HEK293T (cell line): ENCODE measurements at regions not wholly inside any gene's neighbourhood (a gene's known extent, or its start where the extent isn't known, plus 50 kb on each side); places are given as distances from the start of the nearest gene placed in this dataset.

Experiments used
- CTCF ChIA-PET: fragments of 350-600 bp; formaldehyde crosslinking; extraction: SDS; loops from one replicate; lab custom pipeline; 2021; ENCODE audit warnings: antibody characterized with exemption, inconsistent platforms; lab: Yijun Ruan, JAX
- POLR2A ChIA-PET: fragments of 350-600 bp; formaldehyde crosslinking; extraction: SDS; loops from one replicate; lab custom pipeline; 2020; ENCODE audit warnings: antibody characterized with exemption, inconsistent platforms; lab: Yijun Ruan, JAX
- DNase-seq: peaks from one replicate; pipeline ENCODE4 v3.0.0; 2012; ENCODE audit warnings: mixed read lengths; ENCODE audit errors: extremely low spot score
- ARNT ChIP-seq: fragments of 450-650 bp; IDR thresholded peaks from 2 replicates; pipeline ENCODE4 v1.6.1; 2017; ENCODE audit warnings: mild to moderate bottlenecking
- BHLHE40 ChIP-seq: fragments of 450-650 bp; IDR thresholded peaks from 2 replicates; pipeline ENCODE4 v1.6.1; 2016; ENCODE audit warnings: mild to moderate bottlenecking, moderate library complexity, borderline replicate concordance
- CTBP1 ChIP-seq: fragments of 450-650 bp; IDR thresholded peaks from 2 replicates; pipeline ENCODE4 v1.6.1; 2016; ENCODE audit warnings: borderline replicate concordance
- ELF4 ChIP-seq: fragments of 450-650 bp; IDR thresholded peaks from 2 replicates; pipeline ENCODE4 v1.6.1; 2017; ENCODE audit warnings: antibody characterized with exemption
- FOXA1 ChIP-seq: fragments of 450-650 bp; IDR thresholded peaks from 2 replicates; pipeline ENCODE4 v1.6.1; 2016; ENCODE audit warnings: mild to moderate bottlenecking
- FOXK2 ChIP-seq: fragments of 450-650 bp; IDR thresholded peaks from 2 replicates; pipeline ENCODE4 v1.6.1; 2016; ENCODE audit warnings: mild to moderate bottlenecking
- FOXM1 ChIP-seq: fragments of 450-650 bp; IDR thresholded peaks from 2 replicates; pipeline ENCODE4 v1.6.1; 2017; ENCODE audit warnings: mild to moderate bottlenecking, borderline replicate concordance
- HDGF ChIP-seq: fragments of 450-650 bp; IDR thresholded peaks from 2 replicates; pipeline ENCODE4 v1.6.1; 2017; ENCODE audit warnings: antibody characterized with exemption, borderline replicate concordance
- L3MBTL2 ChIP-seq: fragments of 450-650 bp; conservative IDR thresholded peaks from 2 replicates; pipeline ENCODE4 v1.6.1; 2016; ENCODE audit warnings: mild to moderate bottlenecking
- LEF1 ChIP-seq: fragments of 450-650 bp; IDR thresholded peaks from 2 replicates; pipeline ENCODE4 v1.6.1; 2017; ENCODE audit warnings: mild to moderate bottlenecking, borderline replicate concordance
- NFRKB ChIP-seq: fragments of 450-650 bp; IDR thresholded peaks from 2 replicates; pipeline ENCODE4 v1.6.1; 2016; ENCODE audit warnings: mild to moderate bottlenecking, moderate library complexity
- PKNOX1 ChIP-seq: fragments of 450-650 bp; IDR thresholded peaks from 2 replicates; pipeline ENCODE4 v1.6.1; 2016
- SP1 ChIP-seq: fragments of 450-650 bp; IDR thresholded peaks from 2 replicates; pipeline ENCODE4 v1.6.1; 2017
- SUZ12 ChIP-seq: fragments of 450-650 bp; IDR thresholded peaks from 2 replicates; pipeline ENCODE4 v1.6.1; 2016; ENCODE audit warnings: mild to moderate bottlenecking
- TARDBP ChIP-seq: fragments of 450-650 bp; IDR thresholded peaks from 2 replicates; pipeline ENCODE4 v1.6.1; 2016
- ZNF384 ChIP-seq: fragments of 450-650 bp; IDR thresholded peaks from 2 replicates; pipeline ENCODE4 v1.6.1; 2016

GRCh38 chr5:30325795-30326194 is 867.7 kb upstream of the CDH6 start:
- CTCF ChIA-PET = no interaction called here
- no peak for DNase-seq
- TF ChIP-seq SUZ12 (no peak), SP1 (no peak), FOXM1 (no peak), ARNT (no peak), PKNOX1 (no peak), CTBP1 (no peak), BHLHE40 (no peak), LEF1 (no peak), ELF4 (no peak), L3MBTL2 (no peak), TARDBP (no peak), ZNF384 (no peak), HDGF (no peak), NFRKB (no peak)
- POLR2A ChIA-PET = no interaction called here

- ChIA-PET POLR2A (no interaction called here), CTCF (no interaction called here)
- TF ChIP-seq PKNOX1 (no peak), BHLHE40 (no peak), CTBP1 (no peak), ARNT (no peak), SP1 (no peak), FOXK2 (no peak), SUZ12 (no peak)
- no peak for DNase-seq
Measured at GRCh38 chr5:30324083-30324482, 869.4 kb upstream of the CDH6 start.

- ChIA-PET POLR2A (no interaction called here), CTCF (no interaction called here)
- TF ChIP-seq SUZ12 (no peak), FOXA1 (no peak), LEF1 (no peak), TARDBP (no peak), PKNOX1 (no peak)
- no peak for DNase-seq
Measured at GRCh38 chr5:30287890-30288289, 905.6 kb upstream of the CDH6 start.

DNA sequence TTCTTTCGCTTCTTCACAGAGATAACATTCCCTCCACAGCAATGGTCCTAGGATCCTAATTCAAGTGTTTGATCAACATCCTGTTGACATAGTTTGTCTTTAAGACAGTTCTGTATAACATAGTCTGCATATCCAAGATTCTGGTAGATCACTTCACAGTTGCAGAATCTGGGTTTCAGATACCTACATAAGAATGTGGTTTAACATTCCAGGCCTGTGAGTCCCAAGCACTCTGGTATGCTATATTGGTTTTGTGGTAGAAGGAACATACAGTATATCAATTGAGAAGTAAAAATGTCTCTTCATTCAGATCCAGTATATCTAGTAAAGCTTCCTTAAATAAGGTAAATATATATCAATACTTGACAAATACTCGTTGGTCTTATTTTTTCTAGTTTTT is 914.2 kb upstream of the CDH6 start:
- no peak for DNase-seq
- POLR2A ChIA-PET = no interaction called here
- CTCF ChIA-PET = no interaction called here
- TF ChIP-seq HDGF = no peak
- no peak for TF ChIP-seq FOXK2
- no peak for TF ChIP-seq FOXA1
- no peak for TF ChIP-seq ARNT
- TF ChIP-seq NFRKB = no peak
- no peak for TF ChIP-seq ZNF384
- TF ChIP-seq SP1 = no peak
- no peak for TF ChIP-seq FOXM1
- no peak for TF ChIP-seq L3MBTL2
- TF ChIP-seq CTBP1 = no peak
- TF ChIP-seq BHLHE40 = no peak
- TF ChIP-seq ELF4 = no peak
- TF ChIP-seq LEF1 = no peak
- no peak for TF ChIP-seq SUZ12
- no peak for TF ChIP-seq TARDBP
- TF ChIP-seq PKNOX1 = no peak

DNA sequence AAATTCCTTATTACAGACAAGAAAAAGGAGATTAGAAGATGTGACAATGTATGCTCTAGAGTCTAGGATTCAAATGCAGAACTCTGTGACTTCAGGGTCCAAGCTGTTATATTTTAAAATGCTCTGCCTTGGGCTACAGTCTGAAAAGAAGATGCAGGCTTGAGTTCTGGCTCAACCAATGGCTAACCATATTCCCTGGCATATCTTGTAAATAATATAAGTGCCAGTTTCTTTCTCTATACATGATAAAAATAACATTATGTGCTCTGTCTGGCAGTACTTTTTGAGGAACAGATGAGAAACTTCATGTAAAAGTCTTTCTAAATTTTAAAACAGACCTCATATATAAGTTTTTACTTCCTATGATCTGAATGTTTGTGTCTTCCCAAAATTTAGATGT is 926.5 kb upstream of the CDH6 start:
- CTCF ChIA-PET = no interaction called here
- no peak for DNase-seq
- POLR2A ChIA-PET = no interaction called here
- no peak for TF ChIP-seq FOXM1

GRCh38 chr5:30239331-30240022 is 954.0 kb upstream of the CDH6 start:
- ChIA-PET POLR2A (no interaction called here), CTCF (no interaction called here)
- no peak for DNase-seq
- TF ChIP-seq BHLHE40 (no peak), TARDBP (no peak), L3MBTL2 (no peak), FOXA1 (no peak), ELF4 (no peak), FOXK2 (no peak), NFRKB (no peak), LEF1 (no peak), HDGF (no peak), CTBP1 (no peak), SP1 (no peak), SUZ12 (no peak), ARNT (no peak), PKNOX1 (no peak), FOXM1 (no peak), ZNF384 (no peak)
